ENCODE measurements at regions not wholly inside any gene's neighbourhood (a gene's known extent, or its start where the extent isn't known, plus 50 kb on each side); places are given as distances from the start of the nearest gene placed in this dataset.

- no peaks in the 10 kb centered on the region for H3K27me3 ChIP-seq (ENCODE audit: insufficient read depth, low read depth, low read length)
- no peaks in the 10 kb centered on the region for H3K79me2 ChIP-seq (replicated peaks; ENCODE audit: insufficient read depth, low read length)
- no peak overlapping the region for H3K4me2 ChIP-seq (ENCODE audit: low read length)
- H4K20me1 ChIP-seq (ENCODE audit: insufficient read depth), result no peaks in the 10 kb centered on the region
- H3K9ac ChIP-seq (ENCODE audit: low read length), result no peak overlapping the region
- H3K36me3 ChIP-seq (ENCODE audit: insufficient read depth, low read length), result no peaks in the 10 kb centered on the region
- H3F3A ChIP-seq (ENCODE audit: insufficient read depth, low read length, poor library complexity, severe bottlenecking), result no peaks in the 10 kb centered on the region
- no peak overlapping the region for H3K4me3 ChIP-seq (ENCODE audit: low read length)
- H3K9me2 ChIP-seq (ENCODE audit: insufficient read depth, low read length), result no peaks in the 10 kb centered on the region
- H3K27ac ChIP-seq (ENCODE audit: low read length), result no peak overlapping the region
- no peak for TF ChIP-seq SMC3 (conservative IDR thresholded peaks at IDR 0.05; ENCODE audit: poor library complexity)
- TF ChIP-seq REST (IDR thresholded peaks at IDR 0.05; ENCODE audit: borderline replicate concordance), result no peak
- TF ChIP-seq MXI1 (conservative IDR thresholded peaks at IDR 0.05; ENCODE audit: poor library complexity, severe bottlenecking), result no peak
- no peak for TF ChIP-seq CTCF (IDR thresholded peaks at IDR 0.05; ENCODE audit: poor library complexity, severe bottlenecking)
- no peaks in the 10 kb centered on the region for H3K9me3 ChIP-seq (ENCODE audit: low read length)
- H2AFZ ChIP-seq (ENCODE audit: low read depth, low read length), result no peak overlapping the region
Measured at GRCh38 chr7:156090988-156091387, 278.7 kb upstream of the SHH start.

GRCh38 chr7:156089222-156089621 is 277.0 kb upstream of the SHH start:
- TF ChIP-seq SMC3 (conservative IDR thresholded peaks at IDR 0.05; ENCODE audit: poor library complexity) (no peak), TAF1 (IDR thresholded peaks at IDR 0.05; ENCODE audit: low read depth) (no peak), EZH2 (IDR thresholded peaks at IDR 0.05; ENCODE audit: borderline replicate concordance, insufficient read depth, low read length, poor library complexity, severe bottlenecking) (no peak), MXI1 (conservative IDR thresholded peaks at IDR 0.05; ENCODE audit: poor library complexity, severe bottlenecking) (no peak), REST (IDR thresholded peaks at IDR 0.05; ENCODE audit: borderline replicate concordance) (no peak)
- H3K4me3 ChIP-seq (ENCODE audit: low read length), result no peak overlapping the region
- H4K20me1 ChIP-seq (ENCODE audit: insufficient read depth), result no peaks in the 10 kb centered on the region
- no peaks in the 10 kb centered on the region for H3K9me3 ChIP-seq (ENCODE audit: low read length)
- H3K79me2 ChIP-seq (replicated peaks; ENCODE audit: insufficient read depth, low read length), result no peaks in the 10 kb centered on the region
- no peak overlapping the region for H2AFZ ChIP-seq (ENCODE audit: low read depth, low read length)
- H3K9me2 ChIP-seq (ENCODE audit: insufficient read depth, low read length), result no peaks in the 10 kb centered on the region
- no peaks in the 10 kb centered on the region for H3K27me3 ChIP-seq (ENCODE audit: insufficient read depth, low read depth, low read length)
- H3F3A ChIP-seq (ENCODE audit: insufficient read depth, low read length, poor library complexity, severe bottlenecking), result no peaks in the 10 kb centered on the region
- no peak overlapping the region for H3K9ac ChIP-seq (ENCODE audit: low read length)
- H3K36me3 ChIP-seq (ENCODE audit: insufficient read depth, low read length), result no peaks in the 10 kb centered on the region
- no peak overlapping the region for H3K27ac ChIP-seq (ENCODE audit: low read length)
- no peak overlapping the region for H3K4me2 ChIP-seq (ENCODE audit: low read length)

Data from neural cell (in vitro differentiated cells).